Pancreas (tissue), 10 donors: ENCODE measurements at regions not wholly inside any gene's neighbourhood (a gene's known extent, or its start where the extent isn't known, plus 50 kb on each side); places are given as distances from the start of the nearest gene placed in this dataset.
A peak's percentile ranks its signal among the peaks of the same experiment; 100 is the strongest.

Experiments used
- ATAC-seq, 4 donors: fragments of 200-7000 bp; cut with Tn5 transposase; one replicate each; pipeline versions ENCODE4 v1.8.0 to v1.9.1; 2020; ENCODE audit warnings: mild to moderate bottlenecking in 4 of 4, moderate library complexity in 4 of 4
- DNase-seq, 6 donors: peaks; one replicate each; pipeline ENCODE4 v3.0.0-alpha.2; 2020
- FAIRE-seq: peaks from 2 replicates; lab custom pipeline; 2012; peaks lifted over from hg19 to GRCh38; lab: Jason Lieb, UNC
- H3K27ac ChIP-seq, 4 donors: fragments of 200-600 bp; sonication (generic); 1 replicate in 3 of 4; 2 replicates in 1 of 4; pipeline versions ENCODE4 v1.5.0 to v1.8.0; 2020
- H3K27me3 ChIP-seq, 4 donors: fragments of 200-600 bp; one replicate each; pipeline ENCODE4 v1.8.0; 2021
- H3K36me3 ChIP-seq, 3 donors: fragments of 200-600 bp; sonication (generic) in 1 of 3; one replicate each; pipeline versions ENCODE4 v1.5.0 to v1.8.0; 2020 to 2021
- H3K4me1 ChIP-seq, 3 donors: fragments of 200-600 bp; one replicate each; pipeline ENCODE4 v1.8.0; 2021
- H3K4me3 ChIP-seq, 4 donors: fragments of 200-600 bp; sonication (generic) in 2 of 4; one replicate each; pipeline versions ENCODE4 v1.5.0 to v1.8.0; 2020 to 2021
- H3K9me3 ChIP-seq, 4 donors: fragments of 200-600 bp; one replicate each; pipeline ENCODE4 v1.8.0; 2021
- WGBS, 2 donors: extraction: QIAGEN DNeasy Blood & Tissue Kit; methylation state at CpG; one replicate each; pipeline ENCODE4 v1.1.7; 2013; 5-methylcytosine and 5-hydroxymethylcytosine counted together
- intact Hi-C, 3 donors: fragments of 100-400 bp; cut with DNase I; formaldehyde crosslinking; loops; one replicate each; pipeline versions ENCODE4 v1.11.1 to v1.14.2; 2022
- TF ChIP-seq, protein P1 (sequence below), 4 donors: fragments of 200-600 bp; sonication (generic) in 3 of 4; IDR thresholded peaks; one replicate each; pipeline versions ENCODE4 v1.5.0 to v1.8.0; 2021; ENCODE audit warnings: antibody characterized with exemption in 4 of 4
- donor health status: healthy with polysubstance abuse.
- donor health status: DM: no; HTN: no; CAD: no; lungs with moderate emphysema.
- donor health status: DM: no; HTN: no; CAD: no.
- donor health status: control.
- donor health status: control.
- donor health status: Bipolar disorder and iron deficiency.
- donor health status: DM: yes; HTN: yes; CAD: no.
- donor health status: DM: no; HTN: no; CAD: no.
- donor health status: DM: no; HTN: no; CAD: no.
- donor health status: DM: yes; HTN: yes; CAD: no.

DNA sequence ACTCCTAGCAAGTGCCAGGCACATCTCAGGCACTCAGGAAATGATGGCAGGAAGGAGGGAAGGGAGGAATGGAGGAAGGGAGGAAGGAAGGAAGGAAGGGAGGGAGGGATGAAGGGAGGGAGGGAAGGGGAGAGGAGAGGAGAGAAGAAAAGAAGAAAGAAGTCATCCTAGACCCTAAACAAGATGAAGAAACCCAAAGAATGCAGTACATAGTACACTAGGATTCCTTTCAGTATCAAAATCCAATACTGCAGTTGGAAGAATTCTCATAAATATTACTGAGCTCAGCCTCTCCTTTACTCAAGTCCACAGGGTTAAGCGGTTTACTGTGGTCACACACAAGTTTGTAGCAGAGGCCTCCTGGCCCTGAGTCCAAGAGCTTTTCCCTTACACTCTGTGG, 155.7 kb upstream of the ETAA1 start:
- no peaks in the 10 kb centered on the region for H3K9me3 ChIP-seq
- no peak overlapping the region for H3K4me3 ChIP-seq
- H3K27me3 ChIP-seq, result no peaks in the 10 kb centered on the region
- no peaks in the 10 kb centered on the region for H3K36me3 ChIP-seq
- H3K4me1 ChIP-seq, result no peaks in the 10 kb centered on the region
- ATAC-seq (no peak), FAIRE-seq (no peak), DNase-seq (no peak)
- intact Hi-C loops, result no loop called here
- TF ChIP-seq, protein P1, sequence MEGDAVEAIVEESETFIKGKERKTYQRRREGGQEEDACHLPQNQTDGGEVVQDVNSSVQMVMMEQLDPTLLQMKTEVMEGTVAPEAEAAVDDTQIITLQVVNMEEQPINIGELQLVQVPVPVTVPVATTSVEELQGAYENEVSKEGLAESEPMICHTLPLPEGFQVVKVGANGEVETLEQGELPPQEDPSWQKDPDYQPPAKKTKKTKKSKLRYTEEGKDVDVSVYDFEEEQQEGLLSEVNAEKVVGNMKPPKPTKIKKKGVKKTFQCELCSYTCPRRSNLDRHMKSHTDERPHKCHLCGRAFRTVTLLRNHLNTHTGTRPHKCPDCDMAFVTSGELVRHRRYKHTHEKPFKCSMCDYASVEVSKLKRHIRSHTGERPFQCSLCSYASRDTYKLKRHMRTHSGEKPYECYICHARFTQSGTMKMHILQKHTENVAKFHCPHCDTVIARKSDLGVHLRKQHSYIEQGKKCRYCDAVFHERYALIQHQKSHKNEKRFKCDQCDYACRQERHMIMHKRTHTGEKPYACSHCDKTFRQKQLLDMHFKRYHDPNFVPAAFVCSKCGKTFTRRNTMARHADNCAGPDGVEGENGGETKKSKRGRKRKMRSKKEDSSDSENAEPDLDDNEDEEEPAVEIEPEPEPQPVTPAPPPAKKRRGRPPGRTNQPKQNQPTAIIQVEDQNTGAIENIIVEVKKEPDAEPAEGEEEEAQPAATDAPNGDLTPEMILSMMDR (IDR thresholded peaks at IDR 0.05), result no peak
- WGBS, 2 donors, result 92 to 99% methylated on average over 1 of the region's 1 CpG
- H3K27ac ChIP-seq, result no peak overlapping the region

DNA sequence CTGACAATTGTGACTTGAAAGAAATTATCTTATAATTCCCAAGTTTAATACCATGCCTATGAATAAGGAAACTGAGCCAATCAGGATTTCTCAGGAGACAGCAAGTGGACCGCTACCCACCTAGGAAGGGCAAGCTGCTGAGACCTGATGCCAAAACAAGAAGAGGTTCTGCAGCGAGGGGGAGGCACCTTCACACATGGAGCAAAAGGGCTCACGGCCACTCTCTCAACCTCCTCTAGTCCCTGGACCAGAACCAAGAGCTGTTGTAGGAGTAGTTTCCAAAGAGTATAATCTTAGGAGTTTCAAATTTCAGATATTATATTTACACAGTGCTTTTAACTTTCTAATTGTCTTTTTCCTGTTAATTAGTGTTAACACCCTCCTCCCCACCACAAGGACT, 154.7 kb upstream of the ETAA1 start:
- intact Hi-C loops, result no loop called here
- Histone ChIP-seq H3K4me1 (no peaks in the 10 kb centered on the region), H3K36me3 (no peaks in the 10 kb centered on the region), H3K9me3 (no peaks in the 10 kb centered on the region), H3K27ac (no peak overlapping the region), H3K27me3 (no peaks in the 10 kb centered on the region), H3K4me3 (no peak overlapping the region)
- TF ChIP-seq, protein P1 (IDR thresholded peaks at IDR 0.05), result no peak
- no peak for FAIRE-seq
- no peak for DNase-seq
- 72 to 77% methylated on average over 3 of the region's 3 CpGs for WGBS, 2 donors
- no peak for ATAC-seq

DNA sequence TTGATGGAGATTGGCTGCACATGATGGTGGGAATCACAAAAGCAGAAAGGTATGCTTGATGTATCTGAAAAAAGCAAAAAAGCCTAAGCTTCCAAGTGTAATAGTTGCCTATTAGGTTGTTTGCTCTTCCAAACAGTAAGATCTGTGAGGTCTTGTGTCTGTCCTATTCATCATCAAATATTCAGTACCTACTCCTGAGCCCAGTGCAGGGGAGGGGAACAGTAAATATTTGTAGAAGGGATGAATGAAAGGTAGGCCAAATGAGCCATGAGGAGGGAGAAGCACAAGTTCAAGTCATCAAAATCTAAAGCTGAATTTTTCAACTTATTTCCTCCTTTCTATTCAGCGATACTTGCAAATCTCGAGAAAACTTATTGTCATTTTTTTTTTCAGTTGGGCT, 153.2 kb upstream of the ETAA1 start:
- peak in 2 of 4 donors; percentile 37 to 51 for ATAC-seq
- intact Hi-C loops, result no loop called here
- H3K4me3 ChIP-seq, result no peak overlapping the region
- DNase-seq, result no peak
- no peak overlapping the region for H3K27ac ChIP-seq
- H3K9me3 ChIP-seq, result no peaks in the 10 kb centered on the region
- no peaks in the 10 kb centered on the region for H3K36me3 ChIP-seq
- FAIRE-seq, result no peak
- no peaks in the 10 kb centered on the region for H3K4me1 ChIP-seq
- TF ChIP-seq, protein P1 (IDR thresholded peaks at IDR 0.05), result no peak
- WGBS, 2 donors, result 81 to 89% methylated on average over 2 of the region's 2 CpGs
- no peaks in the 10 kb centered on the region for H3K27me3 ChIP-seq

DNA sequence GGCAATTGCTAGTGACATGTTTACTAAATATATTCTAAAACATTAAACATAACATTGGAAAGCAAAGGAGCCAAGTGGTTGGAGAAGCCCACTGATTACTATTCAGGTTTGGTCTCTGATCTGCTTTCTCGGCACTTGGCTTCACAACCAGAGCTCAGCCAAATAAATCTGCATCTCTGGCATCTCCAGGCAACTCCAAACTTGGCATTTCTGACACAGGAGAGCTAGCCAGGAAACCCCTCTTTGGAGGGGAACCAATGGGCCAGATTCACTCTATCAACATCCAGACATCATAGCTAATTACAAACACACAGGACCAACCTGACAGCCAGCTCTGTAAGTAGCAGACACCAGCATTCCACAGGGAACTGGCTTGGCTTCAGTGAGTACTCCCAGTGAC, 150.3 kb upstream of the ETAA1 start:
- H3K4me1 ChIP-seq, result no peaks in the 10 kb centered on the region
- H3K27me3 ChIP-seq, result no peaks in the 10 kb centered on the region
- intact Hi-C loops, result no loop called here
- WGBS, 2 donors, result 96 to 100% methylated on average over 1 of the region's 1 CpG
- DNase-seq (no peak), ATAC-seq (no peak), FAIRE-seq (no peak)
- H3K27ac ChIP-seq, result no peak overlapping the region
- no peak overlapping the region for H3K4me3 ChIP-seq
- H3K9me3 ChIP-seq, result no peaks in the 10 kb centered on the region
- H3K36me3 ChIP-seq, result no peaks in the 10 kb centered on the region
- TF ChIP-seq, protein P1 (IDR thresholded peaks at IDR 0.05), result no peak

DNA sequence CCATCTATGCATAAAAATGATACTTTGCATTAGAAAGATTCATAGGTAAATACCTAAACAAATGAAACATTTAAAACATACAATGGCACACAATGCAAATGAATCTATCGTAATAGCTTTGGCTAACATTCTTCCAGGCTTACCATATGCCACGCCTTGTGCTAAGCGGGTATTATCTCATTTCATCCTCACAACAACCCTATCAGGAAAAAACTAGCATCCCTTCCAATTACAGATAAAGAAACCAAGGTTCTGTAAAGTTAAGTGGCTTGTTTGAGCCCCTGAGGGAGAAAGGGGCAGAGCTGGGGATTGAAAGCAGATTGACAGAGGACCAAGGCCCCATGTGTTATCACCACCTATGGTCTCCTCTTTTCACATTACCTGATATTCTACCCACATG, 145.4 kb upstream of the ETAA1 start:
- TF ChIP-seq, protein P1 (IDR thresholded peaks at IDR 0.05), result no peak
- WGBS, 2 donors, result 93 to 94% methylated on average over 3 of the region's 3 CpGs
- Histone ChIP-seq H3K4me3 (no peak overlapping the region), H3K27ac (no peak overlapping the region), H3K27me3 (no peaks in the 10 kb centered on the region), H3K36me3 (no peaks in the 10 kb centered on the region), H3K4me1 (no peaks in the 10 kb centered on the region), H3K9me3 (no peaks in the 10 kb centered on the region)
- intact Hi-C loops, result no loop called here
- ATAC-seq, result no peak
- no peak for FAIRE-seq
- DNase-seq, result no peak
